HG03469 (cell line): ENCODE measurements at regions not wholly inside any gene's neighbourhood (a gene's known extent, or its start where the extent isn't known, plus 50 kb on each side); places are given as distances from the start of the nearest gene placed in this dataset.
"Not testable (repeated sequence)": the region's sequence is repeated elsewhere in the genome, so short reads cannot be mapped to it uniquely, and the experiment has no call there.

ENCODE experiments used
- ATAC-seq: cut with Tn5 transposase; IDR thresholded peaks from one replicate; pipeline ENCODE4 v1.9.1; 2021; ENCODE audit warnings: mild to moderate bottlenecking, moderate library complexity, moderate number of reproducible peaks; ENCODE audit not compliant: unreplicated experiment

DNA sequence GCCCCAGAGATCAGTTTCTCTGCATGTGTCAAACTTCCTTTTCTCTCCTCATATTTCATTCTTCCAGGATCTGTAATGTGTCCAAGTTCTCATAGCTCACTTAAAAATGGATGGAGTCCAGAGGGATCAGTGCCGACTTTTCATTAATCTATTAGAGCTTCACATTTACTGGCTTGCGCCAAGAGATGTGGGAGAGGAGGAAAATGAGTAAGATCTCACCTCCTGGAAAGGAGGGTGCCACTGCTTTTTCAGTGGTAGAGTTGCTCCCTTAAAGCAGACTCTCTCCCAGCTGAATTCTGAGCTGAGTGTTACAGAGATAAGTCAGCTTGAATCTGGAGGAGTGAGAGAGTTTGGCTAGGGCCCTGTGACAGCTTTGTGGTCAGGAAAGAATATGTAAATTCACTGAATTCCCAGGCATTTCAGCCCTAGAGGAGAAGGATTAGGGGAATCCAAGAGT is 175.9 kb downstream of the SOX4 start:
- no peak for ATAC-seq

DNA sequence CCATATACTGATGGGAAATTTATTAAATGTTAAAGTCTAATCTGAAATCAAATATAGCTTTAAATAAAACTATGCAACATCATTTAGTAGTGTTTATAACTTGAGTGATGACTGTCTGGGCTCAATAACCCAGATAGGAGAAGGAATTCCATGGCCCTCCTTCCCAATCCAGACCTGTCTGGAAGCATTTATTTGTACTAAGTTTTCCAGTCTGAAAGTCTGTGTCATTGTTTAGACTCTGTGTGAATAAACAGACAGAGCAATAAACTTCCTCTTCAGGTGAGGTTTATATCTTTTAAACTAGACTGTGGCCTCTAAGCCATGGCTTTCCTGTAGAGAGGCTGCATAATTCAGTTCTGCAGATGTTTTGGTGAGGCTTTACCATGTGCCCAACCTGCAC is 176.4 kb downstream of the SOX4 start:
- ATAC-seq: no peak

DNA sequence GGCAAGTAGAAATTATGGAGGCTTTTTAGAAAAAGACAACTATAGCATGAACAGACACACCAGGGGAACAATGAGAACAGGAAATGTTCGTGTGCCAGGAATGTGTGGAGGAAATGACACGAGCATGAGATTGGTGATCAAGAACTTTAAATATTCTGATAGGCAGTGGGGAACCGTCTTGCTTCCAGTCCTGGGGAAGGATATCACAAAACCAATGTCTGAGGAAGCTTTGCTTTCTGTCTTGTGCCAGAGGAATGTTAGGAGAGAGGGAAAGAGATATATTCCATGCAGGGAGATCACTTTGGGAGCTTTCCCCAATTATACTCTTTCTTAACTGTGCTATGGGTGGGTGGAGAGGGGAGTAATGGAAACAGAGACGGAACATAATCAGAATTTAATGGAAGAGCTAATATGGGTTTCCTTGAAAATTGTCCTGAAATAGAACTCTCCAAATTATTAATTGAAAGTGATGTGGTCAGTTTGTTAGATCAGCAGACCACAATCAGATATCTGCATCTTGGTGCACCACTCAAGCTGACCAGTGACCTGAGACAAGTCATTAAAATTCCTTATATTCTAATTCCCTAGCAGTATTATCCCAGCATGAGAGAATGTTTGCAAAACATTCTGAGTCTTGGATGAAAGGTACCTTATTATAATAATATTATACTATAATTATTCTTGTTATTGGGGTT is 178.2 kb downstream of the SOX4 start:
- ATAC-seq: no peak

- no peak for ATAC-seq
Measured at GRCh38 chr6:21772477-21772876, 178.9 kb downstream of the SOX4 start.

DNA sequence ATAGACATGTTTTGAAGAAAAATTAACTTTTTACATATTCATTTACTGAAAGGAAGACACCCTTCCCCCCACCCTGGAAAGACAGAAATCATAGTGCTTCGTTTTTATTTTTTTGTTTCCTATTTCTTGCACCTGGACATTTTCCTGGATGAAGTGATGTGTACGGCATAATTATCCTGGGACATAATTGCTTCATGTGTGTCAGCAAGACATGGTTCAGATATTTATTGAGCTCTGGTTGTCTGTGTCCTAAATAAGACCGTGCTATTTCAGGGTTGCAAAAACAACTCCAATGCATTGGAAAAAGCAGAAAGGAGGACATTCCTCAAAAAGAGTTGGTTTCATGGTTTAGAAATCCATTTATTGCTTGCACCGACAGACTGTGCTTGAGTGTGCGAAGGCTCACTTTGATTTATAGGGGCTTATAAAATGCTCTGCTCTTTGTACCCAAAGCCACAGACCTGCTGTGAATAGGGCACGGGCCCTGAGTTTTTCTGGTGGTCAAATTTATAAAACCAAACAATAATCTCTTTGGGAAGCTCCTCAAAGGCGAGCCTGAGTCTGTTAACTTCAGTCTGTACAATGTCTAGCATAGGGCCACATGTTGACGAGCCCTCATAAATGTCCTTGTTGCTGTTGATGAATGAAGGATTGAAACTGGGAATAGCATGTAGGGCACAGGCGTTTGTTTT is 179.5 kb downstream of the SOX4 start:
- no peak for ATAC-seq

GRCh38 chr6:21773576-21773968 is 180.0 kb downstream of the SOX4 start:
- ATAC-seq: no peak

- ATAC-seq: no peak
Measured at GRCh38 chr6:21777846-21778245, 184.3 kb downstream of the SOX4 start.

DNA sequence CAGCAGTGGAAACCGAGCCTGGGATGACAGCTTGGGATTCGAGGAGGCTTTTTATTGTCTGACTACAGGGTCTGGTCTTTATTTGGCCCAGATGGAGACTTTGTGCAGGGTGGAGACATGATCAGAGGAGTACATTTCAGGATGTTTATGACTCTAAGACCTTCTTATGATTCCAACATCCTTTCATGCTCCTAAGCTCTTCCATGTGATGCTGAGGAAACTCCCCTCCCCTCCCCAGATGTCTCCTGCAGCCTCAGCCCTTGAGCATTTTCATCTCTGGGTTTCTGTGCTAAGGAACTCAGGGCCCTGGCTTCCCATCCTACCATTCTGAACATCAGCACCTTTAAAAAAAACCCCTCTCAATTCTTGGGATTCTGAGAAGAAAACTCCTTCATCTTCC is 186.6 kb downstream of the SOX4 start:
- no peak for ATAC-seq

GRCh38 chr6:21780679-21781078 is 187.1 kb downstream of the SOX4 start:
- ATAC-seq: no peak

DNA sequence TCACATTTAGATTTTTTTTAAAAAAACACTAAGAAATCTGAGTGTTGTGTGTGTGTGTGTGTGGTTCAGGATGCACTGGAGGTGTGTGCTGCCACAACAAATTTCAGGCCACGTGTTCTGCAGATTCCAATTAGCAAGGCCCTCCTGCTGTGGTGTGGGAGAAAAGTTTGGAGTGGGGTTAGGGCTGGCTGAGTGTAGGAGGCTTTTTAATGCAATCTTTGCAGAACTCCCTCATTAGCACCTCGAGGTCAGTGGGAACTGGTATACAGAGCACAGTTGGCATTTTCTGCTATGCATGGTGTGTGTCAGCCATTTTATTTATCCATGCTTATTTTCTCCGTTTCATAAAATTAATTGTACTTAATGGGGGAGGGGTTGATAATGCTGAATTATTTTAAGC is 187.6 kb downstream of the SOX4 start:
- no peak for ATAC-seq

DNA sequence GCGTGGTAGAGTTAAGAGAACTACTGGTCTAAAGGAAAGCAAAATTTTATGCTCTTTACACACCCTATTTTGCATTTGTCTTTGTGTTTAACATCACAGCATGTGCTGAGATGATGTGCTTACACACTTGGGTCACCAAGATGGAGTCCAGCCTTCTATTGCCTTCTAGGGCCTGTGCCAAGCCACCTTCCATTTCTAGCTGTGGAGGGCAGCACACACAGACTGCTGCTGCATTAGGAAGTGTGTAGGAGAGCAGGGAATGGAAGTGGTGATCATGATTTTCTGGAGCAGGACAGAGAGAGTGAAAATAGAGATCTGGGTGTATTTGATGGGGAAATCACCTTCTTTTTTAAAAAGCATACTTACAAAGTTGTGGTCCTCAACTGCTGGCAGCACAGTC is 191.6 kb downstream of the SOX4 start:
- ATAC-seq: no peak

GRCh38 chr6:21791056-21791455 is 197.5 kb downstream of the SOX4 start:
- no peak for ATAC-seq

- ATAC-seq: no peak
Measured at GRCh38 chr6:21791581-21791980, 198.0 kb downstream of the SOX4 start.

DNA sequence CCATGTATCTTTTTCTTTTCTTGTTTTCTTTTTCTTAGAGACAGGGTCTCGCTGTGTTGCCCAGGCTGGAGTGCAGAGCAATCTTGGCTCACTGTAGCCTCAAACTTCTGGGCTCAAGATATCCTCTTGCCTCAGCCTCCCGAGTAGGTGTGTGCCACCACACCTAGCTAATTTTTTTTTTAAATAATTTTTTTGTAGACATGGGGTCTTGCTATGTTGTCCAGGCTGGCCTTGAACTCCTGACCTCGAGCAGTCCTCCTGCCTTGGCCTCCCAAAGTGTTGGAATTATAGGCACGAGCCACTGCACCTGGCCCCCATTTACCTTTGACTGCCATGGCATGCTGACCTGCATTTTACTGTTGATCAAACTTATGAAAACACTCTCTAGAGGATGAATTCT is 198.6 kb downstream of the SOX4 start:
- ATAC-seq: no peak

GRCh38 chr6:21796979-21797378 is 203.4 kb downstream of the SOX4 start:
- not testable (repeated sequence) for ATAC-seq

GRCh38 chr6:21798468-21798867 is 204.9 kb downstream of the SOX4 start:
- ATAC-seq: no peak

- ATAC-seq: no peak
Measured at GRCh38 chr6:21800330-21800729, 206.8 kb downstream of the SOX4 start.

DNA sequence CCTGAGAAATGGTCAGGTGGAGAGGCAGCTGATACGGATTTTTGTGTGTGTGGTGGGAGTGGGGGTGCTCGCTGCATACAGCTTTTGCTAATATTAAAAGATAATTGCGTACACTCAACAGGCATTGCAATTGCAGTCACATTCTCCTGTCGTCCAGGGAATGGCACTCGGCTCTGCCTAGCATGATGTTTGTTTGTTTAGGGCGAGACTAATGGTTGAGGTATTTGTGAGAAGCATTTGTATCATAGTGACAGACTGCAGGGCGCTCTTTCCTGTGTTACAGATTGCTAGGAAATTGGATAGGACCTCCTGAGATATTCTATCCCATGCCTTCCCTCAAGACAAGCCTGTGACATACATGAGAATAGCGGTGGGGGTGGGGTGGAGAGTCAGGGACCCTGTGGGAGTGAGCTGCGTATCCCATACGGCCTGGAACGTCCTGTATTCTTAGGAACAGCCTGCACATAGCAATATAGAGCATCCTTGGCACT is 207.4 kb downstream of the SOX4 start:
- no peak for ATAC-seq

DNA sequence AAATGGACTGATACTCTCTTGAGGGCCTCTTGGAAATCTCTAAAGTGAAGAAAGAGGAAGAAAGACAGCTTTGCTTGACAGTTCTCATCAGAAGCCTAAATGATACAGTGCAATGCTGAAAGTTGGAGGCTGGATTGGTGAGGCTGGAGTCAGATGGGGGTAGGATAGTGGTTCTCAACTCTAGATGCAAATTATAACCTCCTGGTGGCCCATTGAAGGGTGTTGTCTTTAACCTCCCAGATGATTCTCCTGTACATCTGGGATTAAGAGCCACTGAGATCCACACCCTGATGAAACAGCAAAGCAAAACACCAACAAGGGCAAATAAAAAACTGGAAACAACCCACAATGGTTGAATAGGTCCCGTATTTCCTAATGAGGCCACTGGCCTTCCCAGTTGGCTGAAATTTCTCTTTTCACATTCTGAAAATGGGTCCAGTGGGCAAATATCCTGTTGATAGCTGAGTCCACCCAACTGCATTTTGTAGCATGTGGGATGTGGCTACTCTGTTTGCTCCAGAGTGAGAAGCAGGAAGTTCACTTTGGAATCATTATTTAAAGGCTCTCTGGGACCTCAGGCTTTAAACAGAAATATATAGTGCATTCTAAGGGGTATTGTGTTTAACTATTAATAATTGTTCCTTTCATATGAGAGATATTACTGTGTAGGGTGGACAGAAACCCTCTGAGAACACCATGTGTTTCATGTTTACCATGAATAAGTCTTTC is 208.1 kb downstream of the SOX4 start:
- no peak for ATAC-seq

- ATAC-seq: no peak
Measured at GRCh38 chr6:21802175-21802822, 208.7 kb downstream of the SOX4 start.

DNA sequence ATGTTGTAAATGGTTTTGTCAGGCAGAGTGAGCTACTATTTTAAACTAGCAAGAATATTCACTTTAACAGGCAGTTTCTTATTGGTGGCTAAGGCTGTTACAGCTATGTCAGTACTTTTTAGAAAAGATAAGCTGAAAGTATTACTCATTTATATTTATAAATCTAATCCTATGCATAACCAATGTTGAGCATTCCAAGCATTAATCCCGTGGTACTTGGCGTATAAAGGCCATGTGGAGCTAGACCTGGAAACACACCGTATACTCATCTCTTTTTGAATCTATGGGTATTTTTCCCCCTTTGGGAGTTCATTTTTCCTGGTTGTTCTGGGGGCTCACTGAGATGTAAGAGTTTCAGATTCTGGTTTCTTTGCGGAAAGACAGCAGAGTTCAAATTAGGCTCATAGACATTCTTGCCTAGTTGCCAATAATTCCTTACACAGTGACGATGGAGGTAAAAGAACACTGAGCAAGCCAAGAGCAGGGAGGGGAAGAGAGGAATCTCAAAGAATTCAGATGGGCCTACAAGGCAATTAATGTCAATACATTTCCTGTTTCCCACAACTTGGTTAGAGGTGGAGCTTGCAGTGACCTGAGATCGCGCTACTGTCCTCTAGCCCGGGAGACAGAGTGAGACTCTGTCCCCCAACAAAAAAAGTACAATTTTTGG is 211.5 kb downstream of the SOX4 start:
- ATAC-seq: no peak
